Upper lobe of right lung (tissue), 1 donor: ENCODE measurements at regions not wholly inside any gene's neighbourhood (a gene's known extent, or its start where the extent isn't known, plus 50 kb on each side); places are given as distances from the start of the nearest gene placed in this dataset.

Experiments
- ATAC-seq: fragments of 200-7000 bp; cut with Tn5 transposase; one replicate; pipeline ENCODE4 v1.9.1; 2020; ENCODE audit warnings: mild to moderate bottlenecking, moderate library complexity
- DNase-seq: peaks from one replicate; pipeline ENCODE4 v3.0.0-alpha.2; 2020
- H3K27ac ChIP-seq: fragments of 200-600 bp; one replicate; pipeline ENCODE4 v1.8.0; 2022
- H3K27me3 ChIP-seq: fragments of 200-600 bp; one replicate; pipeline ENCODE4 v1.8.0; 2022; ENCODE audit warnings: mild to moderate bottlenecking
- H3K36me3 ChIP-seq: fragments of 200-600 bp; one replicate; pipeline ENCODE4 v1.8.0; 2022
- H3K4me1 ChIP-seq: fragments of 200-600 bp; one replicate; pipeline ENCODE4 v1.8.0; 2022
- H3K4me3 ChIP-seq: fragments of 200-600 bp; one replicate; pipeline ENCODE4 v1.8.0; 2022; ENCODE audit warnings: mild to moderate bottlenecking
- H3K9me3 ChIP-seq: fragments of 200-600 bp; one replicate; pipeline ENCODE4 v1.8.0; 2022
- intact Hi-C: fragments of 100-400 bp; cut with DNase I; formaldehyde crosslinking; loops from one replicate; pipeline ENCODE4 v1.11.0; 2022
- TF ChIP-seq, protein P1 (sequence below): fragments of 200-600 bp; IDR thresholded peaks from one replicate; pipeline ENCODE4 v1.8.0; 2022; ENCODE audit warnings: antibody characterized with exemption
- donor health status: DM: no; HTN: yes; CAD: no; lungs with severe emphysema.

DNA sequence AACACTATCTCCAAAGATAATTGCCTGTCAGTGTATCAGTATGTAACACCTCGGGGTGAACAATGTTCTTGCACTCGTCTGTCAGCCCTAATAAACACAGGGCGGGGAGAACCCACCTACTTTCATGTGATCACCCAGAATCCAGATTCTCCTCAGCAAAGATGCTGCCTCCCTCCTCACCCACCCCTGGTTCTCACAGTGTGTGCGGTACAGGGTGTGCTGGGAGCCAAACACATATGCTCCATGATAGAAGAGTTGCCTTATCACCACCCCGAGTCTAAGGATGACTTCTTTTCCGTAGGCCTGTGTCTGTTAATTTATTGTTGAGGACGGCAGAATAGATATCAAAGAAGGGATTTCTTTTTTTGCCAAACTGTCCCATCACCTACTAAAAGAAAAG, 206.1 kb downstream of the TLE3 start:
- H3K27ac ChIP-seq = no peak overlapping the region
- TF ChIP-seq, protein P1, sequence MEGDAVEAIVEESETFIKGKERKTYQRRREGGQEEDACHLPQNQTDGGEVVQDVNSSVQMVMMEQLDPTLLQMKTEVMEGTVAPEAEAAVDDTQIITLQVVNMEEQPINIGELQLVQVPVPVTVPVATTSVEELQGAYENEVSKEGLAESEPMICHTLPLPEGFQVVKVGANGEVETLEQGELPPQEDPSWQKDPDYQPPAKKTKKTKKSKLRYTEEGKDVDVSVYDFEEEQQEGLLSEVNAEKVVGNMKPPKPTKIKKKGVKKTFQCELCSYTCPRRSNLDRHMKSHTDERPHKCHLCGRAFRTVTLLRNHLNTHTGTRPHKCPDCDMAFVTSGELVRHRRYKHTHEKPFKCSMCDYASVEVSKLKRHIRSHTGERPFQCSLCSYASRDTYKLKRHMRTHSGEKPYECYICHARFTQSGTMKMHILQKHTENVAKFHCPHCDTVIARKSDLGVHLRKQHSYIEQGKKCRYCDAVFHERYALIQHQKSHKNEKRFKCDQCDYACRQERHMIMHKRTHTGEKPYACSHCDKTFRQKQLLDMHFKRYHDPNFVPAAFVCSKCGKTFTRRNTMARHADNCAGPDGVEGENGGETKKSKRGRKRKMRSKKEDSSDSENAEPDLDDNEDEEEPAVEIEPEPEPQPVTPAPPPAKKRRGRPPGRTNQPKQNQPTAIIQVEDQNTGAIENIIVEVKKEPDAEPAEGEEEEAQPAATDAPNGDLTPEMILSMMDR = no peak
- H3K36me3 ChIP-seq = no peaks in the 10 kb centered on the region
- DNase-seq (no peak), ATAC-seq (no peak)
- no peak overlapping the region for H3K4me3 ChIP-seq
- peaks cover 4% of the 10 kb centered on the region for H3K4me1 ChIP-seq
- peaks cover 14% of the 10 kb centered on the region for H3K27me3 ChIP-seq
- intact Hi-C loops = no loop called here
- H3K9me3 ChIP-seq = no peaks in the 10 kb centered on the region

- H3K4me1 ChIP-seq = peaks cover 4% of the 10 kb centered on the region
- intact Hi-C loops = no loop called here
- no peaks in the 10 kb centered on the region for H3K9me3 ChIP-seq
- TF ChIP-seq, protein P1 = no peak
- H3K36me3 ChIP-seq = no peaks in the 10 kb centered on the region
- H3K27ac ChIP-seq = no peak overlapping the region
- no peak for DNase-seq
- peaks cover 7% of the 10 kb centered on the region for H3K27me3 ChIP-seq
- ATAC-seq = no peak
- H3K4me3 ChIP-seq = no peak overlapping the region
Observed at GRCh38 chr15:69892351-69892750, 205.4 kb downstream of the TLE3 start.

- TF ChIP-seq, protein P1 = no peak
- ATAC-seq = no peak
- Histone ChIP-seq H3K4me1 (peaks cover 4% of the 10 kb centered on the region), H3K4me3 (no peak overlapping the region), H3K9me3 (no peaks in the 10 kb centered on the region), H3K36me3 (no peaks in the 10 kb centered on the region), H3K27me3 (peaks cover 7% of the 10 kb centered on the region), H3K27ac (no peak overlapping the region)
- no peak for DNase-seq
- intact Hi-C loops = no loop called here
Observed at GRCh38 chr15:69893086-69893485, 204.6 kb downstream of the TLE3 start.

GRCh38 chr15:69893863-69894262, 203.9 kb downstream of the TLE3 start:
- intact Hi-C loops = no loop called here
- Histone ChIP-seq H3K4me3 (no peak overlapping the region), H3K27me3 (peaks cover 7% of the 10 kb centered on the region), H3K4me1 (peaks cover 4% of the 10 kb centered on the region), H3K36me3 (no peaks in the 10 kb centered on the region), H3K27ac (no peak overlapping the region), H3K9me3 (no peaks in the 10 kb centered on the region)
- ATAC-seq = peak; percentile 33
- TF ChIP-seq, protein P1 = no peak
- DNase-seq = no peak

- peaks cover 7% of the 10 kb centered on the region for H3K27me3 ChIP-seq
- TF ChIP-seq, protein P1 = no peak
Observed at GRCh38 chr15:69895202-69895601, 202.5 kb downstream of the TLE3 start.

GRCh38 chr15:69896606-69897005, 201.1 kb downstream of the TLE3 start:
- H3K4me1 ChIP-seq = peaks cover 4% of the 10 kb centered on the region
- ATAC-seq (no peak), DNase-seq (no peak)
- H3K9me3 ChIP-seq = no peaks in the 10 kb centered on the region
- no peak overlapping the region for H3K4me3 ChIP-seq
- TF ChIP-seq, protein P1 = no peak
- H3K27me3 ChIP-seq = peaks cover 7% of the 10 kb centered on the region
- intact Hi-C loops = no loop called here
- H3K36me3 ChIP-seq = no peaks in the 10 kb centered on the region
- no peak overlapping the region for H3K27ac ChIP-seq

More at GRCh38 chr15:69895202-69895601, 202.5 kb downstream of the TLE3 start:
- no peak for ATAC-seq
- Histone ChIP-seq H3K36me3 (no peaks in the 10 kb centered on the region), H3K4me1 (peaks cover 4% of the 10 kb centered on the region), H3K27ac (no peak overlapping the region), H3K9me3 (no peaks in the 10 kb centered on the region), H3K4me3 (no peak overlapping the region)
- no peak for DNase-seq
- intact Hi-C loops = no loop called here
